Endothelial cell of umbilical vein (primary cell): ENCODE measurements at regions not wholly inside any gene's neighbourhood (a gene's known extent, or its start where the extent isn't known, plus 50 kb on each side); places are given as distances from the start of the nearest gene placed in this dataset.

Source experiments
- CTCF ChIP-seq, 2 donors: IDR thresholded peaks; 1 replicate in 1 of 2; 2 replicates in 1 of 2; pipeline ENCODE4 v1.5.1; 2011; ENCODE audit warnings: low read length in 2 of 2, mild to moderate bottlenecking in 2 of 2, moderate library complexity in 2 of 2, control low read depth in 1 of 2, inconsistent platforms in 1 of 2, low read depth in 1 of 2; ENCODE audit not compliant: insufficient read depth in 1 of 2; ENCODE audit errors: extremely low read depth in 1 of 2
- EZH2 ChIP-seq: IDR thresholded peaks from 2 replicates; pipeline ENCODE4 v1.6.1; 2012; ENCODE audit warnings: borderline replicate concordance, low read depth, mild to moderate bottlenecking, moderate library complexity, low read length, inconsistent platforms; ENCODE audit not compliant: severe bottlenecking
- FOS ChIP-seq: IDR thresholded peaks from 2 replicates; pipeline ENCODE4 v1.6.1; 2011; ENCODE audit warnings: mild to moderate bottlenecking, low read length, moderate library complexity, borderline replicate concordance; ENCODE audit not compliant: insufficient read depth
- GATA2 ChIP-seq: IDR thresholded peaks from 2 replicates; pipeline ENCODE4 v1.7.0; 2011; ENCODE audit warnings: low read depth, mild to moderate bottlenecking, moderate library complexity, mixed read lengths, low read length; ENCODE audit not compliant: insufficient read length, insufficient read depth
- JUN ChIP-seq: IDR thresholded peaks from 2 replicates; pipeline ENCODE4 v1.6.1; 2011; ENCODE audit warnings: borderline replicate concordance, low read depth; ENCODE audit not compliant: insufficient read length, insufficient read depth
- MYC ChIP-seq: IDR thresholded peaks from one replicate; pipeline ENCODE4 v1.6.1; 2011; ENCODE audit warnings: mild to moderate bottlenecking, low read depth, low read length
- POLR2A ChIP-seq: IDR thresholded peaks from 2 replicates; pipeline ENCODE4 v1.6.1; 2012; ENCODE audit warnings: low read depth, mild to moderate bottlenecking, control low read depth, low read length
- POLR2AphosphoS5 ChIP-seq: IDR thresholded peaks from 2 replicates; pipeline ENCODE4 v1.6.1; 2012; ENCODE audit warnings: low read depth, mild to moderate bottlenecking, control low read depth, low read length, moderate library complexity; ENCODE audit not compliant: insufficient read depth
- TF ChIP-seq, protein P1 (sequence below): IDR thresholded peaks from 2 replicates; pipeline ENCODE4 v1.6.1; 2011; ENCODE audit not compliant: insufficient read depth, insufficient read length

DNA sequence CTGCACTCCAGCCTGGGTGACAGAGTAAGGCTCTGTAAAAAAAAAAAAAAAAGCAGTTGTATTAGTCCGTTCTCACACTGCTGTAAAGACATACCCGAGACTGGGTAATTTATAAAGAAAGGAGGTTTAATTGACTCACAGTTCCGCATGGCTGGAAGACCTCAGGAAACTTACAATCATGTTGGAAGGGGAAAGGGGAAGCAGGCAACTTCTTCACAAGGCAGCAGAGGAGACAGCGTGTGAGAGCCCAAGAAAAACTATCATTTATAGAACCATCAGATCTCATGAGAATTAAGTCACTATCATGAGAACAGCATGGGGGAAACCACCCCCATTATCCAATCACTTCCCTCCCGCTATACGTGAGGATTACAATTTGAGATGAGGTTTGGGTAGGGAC lies 151.7 kb upstream of the NR5A2 start:
- TF ChIP-seq CTCF (IDR thresholded peaks at IDR 0.05; ENCODE audit: extremely low read depth in 1 of 2, insufficient read depth in 1 of 2, low read depth in 1 of 2, low read length in 2 of 2) (no peak), POLR2AphosphoS5 (no peak), FOS (no peak), POLR2A (no peak), MYC (no peak), EZH2 (no peak), GATA2 (no peak), JUN (no peak)
- TF ChIP-seq, protein P1, sequence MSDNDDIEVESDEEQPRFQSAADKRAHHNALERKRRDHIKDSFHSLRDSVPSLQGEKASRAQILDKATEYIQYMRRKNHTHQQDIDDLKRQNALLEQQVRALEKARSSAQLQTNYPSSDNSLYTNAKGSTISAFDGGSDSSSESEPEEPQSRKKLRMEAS = no peak
